ENCODE measurements at regions not wholly inside any gene's neighbourhood (a gene's known extent, or its start where the extent isn't known, plus 50 kb on each side); places are given as distances from the start of the nearest gene placed in this dataset.

DNA sequence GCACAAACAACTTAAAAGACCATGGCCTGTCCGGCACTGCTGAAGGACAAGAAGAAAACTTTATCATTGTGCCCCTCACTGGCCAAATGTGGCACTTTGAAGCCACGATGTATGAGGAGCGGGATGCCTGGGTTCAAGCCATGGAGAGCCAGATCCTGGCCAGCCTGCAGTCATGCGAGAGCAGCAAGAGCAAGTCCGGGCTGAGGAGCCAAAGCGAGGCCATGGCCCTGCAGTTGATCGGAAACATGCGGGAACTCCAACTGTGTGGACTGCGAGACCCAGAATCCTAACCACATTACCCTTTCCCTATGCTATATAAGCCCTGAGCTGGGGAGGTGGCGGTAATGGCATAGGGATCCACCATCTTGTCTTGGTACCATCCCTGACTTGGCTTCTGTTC, 497.9 kb downstream of the ANXA1 start:
- TF ChIP-seq, protein P1, sequence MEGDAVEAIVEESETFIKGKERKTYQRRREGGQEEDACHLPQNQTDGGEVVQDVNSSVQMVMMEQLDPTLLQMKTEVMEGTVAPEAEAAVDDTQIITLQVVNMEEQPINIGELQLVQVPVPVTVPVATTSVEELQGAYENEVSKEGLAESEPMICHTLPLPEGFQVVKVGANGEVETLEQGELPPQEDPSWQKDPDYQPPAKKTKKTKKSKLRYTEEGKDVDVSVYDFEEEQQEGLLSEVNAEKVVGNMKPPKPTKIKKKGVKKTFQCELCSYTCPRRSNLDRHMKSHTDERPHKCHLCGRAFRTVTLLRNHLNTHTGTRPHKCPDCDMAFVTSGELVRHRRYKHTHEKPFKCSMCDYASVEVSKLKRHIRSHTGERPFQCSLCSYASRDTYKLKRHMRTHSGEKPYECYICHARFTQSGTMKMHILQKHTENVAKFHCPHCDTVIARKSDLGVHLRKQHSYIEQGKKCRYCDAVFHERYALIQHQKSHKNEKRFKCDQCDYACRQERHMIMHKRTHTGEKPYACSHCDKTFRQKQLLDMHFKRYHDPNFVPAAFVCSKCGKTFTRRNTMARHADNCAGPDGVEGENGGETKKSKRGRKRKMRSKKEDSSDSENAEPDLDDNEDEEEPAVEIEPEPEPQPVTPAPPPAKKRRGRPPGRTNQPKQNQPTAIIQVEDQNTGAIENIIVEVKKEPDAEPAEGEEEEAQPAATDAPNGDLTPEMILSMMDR (IDR thresholded peaks at IDR 0.05; ENCODE audit: low read length): no peak
- TF ChIP-seq EZH2 (IDR thresholded peaks at IDR 0.05; ENCODE audit: borderline replicate concordance, low read length): no peak
